GM13976 (cell line): ENCODE measurements at regions not wholly inside any gene's neighbourhood (a gene's known extent, or its start where the extent isn't known, plus 50 kb on each side); places are given as distances from the start of the nearest gene placed in this dataset.

ENCODE experiments used
- DNase-seq: peaks from one replicate; pipeline ENCODE4 v3.0.0; 2012; ENCODE audit warnings: low spot score
- CTCF ChIP-seq: IDR thresholded peaks from 2 replicates; pipeline ENCODE4 v1.5.1; 2012; ENCODE audit warnings: borderline replicate concordance, mild to moderate bottlenecking; ENCODE audit not compliant: insufficient read depth; ENCODE audit errors: extremely low read depth, missing control alignments, control extremely low read depth
- in situ Hi-C: fragments of 300-500 bp; cut with MboI; formaldehyde crosslinking; loops from one replicate; pipeline ENCODE4 v1.12.0; 2022; ENCODE audit warnings: low sequenced_read_pairs, mixed read lengths, inconsistent platforms; ENCODE audit not compliant: unreplicated experiment

DNA sequence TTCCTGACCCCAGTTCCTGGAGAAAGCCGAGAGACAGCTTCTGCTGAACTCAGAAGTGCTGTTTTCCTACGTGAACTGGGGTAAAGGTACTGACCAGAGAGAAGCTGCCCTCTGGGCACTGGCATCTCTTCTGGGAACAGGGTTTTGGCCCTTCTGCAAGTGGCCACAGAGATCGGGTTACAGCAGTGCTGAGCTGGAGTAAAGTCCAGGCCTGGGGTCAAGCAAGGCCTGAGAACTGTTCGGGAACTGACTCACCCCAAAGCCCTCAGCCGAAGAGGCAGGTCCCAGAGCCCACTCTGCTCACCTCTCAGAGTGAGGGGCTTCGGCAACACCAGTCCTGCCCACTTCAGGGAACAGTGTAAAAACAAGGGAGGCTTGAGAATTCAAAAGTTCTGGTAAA, 177.2 kb upstream of the RUNX1 start:
- in situ Hi-C loops: no loop called here
- DNase-seq: no peak
- TF ChIP-seq CTCF: no peak

GRCh38 chr21:35225573-35225972, 176.5 kb upstream of the RUNX1 start:
- in situ Hi-C loops: no loop called here
- no peak for DNase-seq
- no peak for TF ChIP-seq CTCF

- no peak for DNase-seq
- in situ Hi-C loops: no loop called here
- TF ChIP-seq CTCF: no peak
These were observed 174.5 kb upstream of the RUNX1 start for GRCh38 chr21:35223480-35224156.

DNA sequence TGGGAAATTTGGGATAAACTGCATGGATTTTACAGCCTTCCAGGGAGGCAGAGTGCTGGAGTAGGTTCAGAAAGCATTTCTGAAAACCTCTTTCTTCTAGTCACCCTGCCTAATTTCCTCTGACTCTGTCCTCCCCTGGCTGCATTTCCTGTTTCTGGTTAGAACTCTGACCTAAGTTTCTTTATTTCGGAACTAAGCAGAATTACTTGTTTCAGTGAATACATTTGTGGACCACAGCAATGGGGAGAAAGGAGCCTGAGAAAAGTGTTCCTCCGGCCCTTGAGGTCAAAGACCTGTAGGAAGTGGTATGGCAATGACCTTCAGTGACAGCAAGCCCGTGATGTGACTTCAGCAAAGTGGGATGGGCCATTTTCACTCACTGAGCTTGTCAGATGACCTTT, 173.4 kb upstream of the RUNX1 start:
- DNase-seq: no peak
- TF ChIP-seq CTCF: no peak
- in situ Hi-C loops: no loop called here

DNA sequence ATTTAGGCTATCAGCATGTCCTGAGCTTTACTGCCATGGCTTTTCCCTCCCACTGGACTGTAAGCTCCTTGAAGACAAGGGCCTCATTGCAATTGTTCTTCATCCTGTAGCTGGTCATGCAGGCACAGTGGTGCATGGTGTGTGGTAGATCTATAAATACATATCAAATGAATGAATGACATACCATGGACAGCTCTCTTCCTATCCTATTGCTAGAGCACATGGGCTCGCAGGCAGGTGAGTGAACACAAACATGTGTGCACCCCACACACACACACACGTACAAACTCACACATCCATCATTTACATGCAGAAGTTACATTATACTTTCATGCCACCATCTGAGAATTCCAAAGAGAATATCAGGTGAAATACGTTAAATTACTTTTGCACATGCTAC, 172.9 kb upstream of the RUNX1 start:
- DNase-seq: no peak
- in situ Hi-C loops: no loop called here
- TF ChIP-seq CTCF: no peak

GRCh38 chr21:35220301-35220700, 171.2 kb upstream of the RUNX1 start:
- DNase-seq: no peak
- TF ChIP-seq CTCF: no peak
- in situ Hi-C loops: no loop called here
